GM15510 (cell line): ENCODE measurements at regions not wholly inside any gene's neighbourhood (a gene's known extent, or its start where the extent isn't known, plus 50 kb on each side); places are given as distances from the start of the nearest gene placed in this dataset.

Experiments used
- POLR2A ChIP-seq: IDR thresholded peaks from 3 replicates; pipeline ENCODE4 v1.6.1; 2011; ENCODE audit warnings: borderline replicate concordance; ENCODE audit not compliant: insufficient read length; ENCODE audit errors: extremely low read depth

GRCh38 chr2:207265332-207265731 is 99.6 kb upstream of the KLF7 start:
- TF ChIP-seq POLR2A, result no peak

GRCh38 chr2:207265869-207266268 is 100.1 kb upstream of the KLF7 start:
- TF ChIP-seq POLR2A, result no peak

DNA sequence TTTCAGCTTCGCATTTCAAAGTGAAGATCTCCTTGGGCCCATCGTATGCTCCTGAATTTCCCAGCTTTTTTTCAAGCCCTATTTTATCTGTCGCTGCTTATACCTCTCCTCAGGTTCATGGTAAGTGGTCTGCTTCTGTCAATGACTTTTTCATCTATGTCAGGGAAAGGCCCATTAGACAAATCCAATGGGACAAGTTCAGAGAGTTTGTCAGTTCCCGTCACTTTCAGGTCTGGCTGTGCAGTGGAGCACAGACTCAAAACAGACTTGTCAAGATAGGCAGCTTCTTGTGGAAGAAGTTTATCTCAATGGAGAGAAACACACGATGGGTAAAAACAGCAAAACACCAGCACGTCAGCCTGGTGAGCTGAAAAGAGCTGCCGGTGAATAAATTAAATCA is 100.9 kb upstream of the KLF7 start:
- no peak for TF ChIP-seq POLR2A

DNA sequence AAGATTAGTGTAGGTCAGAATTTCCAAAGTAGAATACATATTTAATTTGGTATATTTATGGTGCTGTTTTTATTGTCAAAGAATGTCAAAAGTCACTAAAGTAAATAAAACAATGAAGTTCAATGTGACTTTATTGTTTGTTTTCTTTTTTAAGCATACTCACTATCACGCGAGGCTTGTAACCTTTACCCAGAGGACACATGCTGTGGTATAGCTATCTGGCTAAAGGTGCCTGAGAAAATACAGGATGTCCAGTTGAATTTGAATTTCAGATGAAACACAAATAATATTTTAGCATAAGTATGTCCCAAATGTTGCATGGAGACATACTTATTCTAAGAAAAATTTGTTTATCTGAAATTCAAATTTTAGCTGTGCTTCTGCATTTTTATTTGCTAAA is 103.3 kb upstream of the KLF7 start:
- no peak for TF ChIP-seq POLR2A

- no peak for TF ChIP-seq POLR2A
Measured at GRCh38 chr2:207274530-207275189, 108.9 kb upstream of the KLF7 start.

GRCh38 chr2:207275779-207276178 is 110.0 kb upstream of the KLF7 start:
- TF ChIP-seq POLR2A, result no peak

DNA sequence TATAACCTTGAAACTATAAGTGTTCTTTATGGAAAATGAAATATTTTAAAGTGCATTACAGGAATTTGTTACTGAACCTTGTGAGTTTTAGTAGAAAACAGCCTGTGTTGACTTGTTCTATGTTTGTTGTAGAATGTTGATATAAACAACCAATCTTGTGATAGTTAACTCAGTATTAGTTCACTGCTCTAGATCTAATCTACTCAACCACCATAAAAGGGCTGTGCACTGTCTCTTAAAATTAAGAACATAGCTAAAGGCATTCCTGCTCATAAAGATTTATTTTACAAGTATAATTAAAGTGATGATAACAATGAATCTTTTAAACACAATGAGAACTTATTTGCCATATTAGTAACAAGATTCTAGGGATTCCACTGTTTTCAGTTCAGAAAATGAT is 110.5 kb upstream of the KLF7 start:
- no peak for TF ChIP-seq POLR2A

GRCh38 chr2:207276858-207277257 is 111.1 kb upstream of the KLF7 start:
- no peak for TF ChIP-seq POLR2A

- no peak for TF ChIP-seq POLR2A
Measured at GRCh38 chr2:207279520-207279919, 113.8 kb upstream of the KLF7 start.

DNA sequence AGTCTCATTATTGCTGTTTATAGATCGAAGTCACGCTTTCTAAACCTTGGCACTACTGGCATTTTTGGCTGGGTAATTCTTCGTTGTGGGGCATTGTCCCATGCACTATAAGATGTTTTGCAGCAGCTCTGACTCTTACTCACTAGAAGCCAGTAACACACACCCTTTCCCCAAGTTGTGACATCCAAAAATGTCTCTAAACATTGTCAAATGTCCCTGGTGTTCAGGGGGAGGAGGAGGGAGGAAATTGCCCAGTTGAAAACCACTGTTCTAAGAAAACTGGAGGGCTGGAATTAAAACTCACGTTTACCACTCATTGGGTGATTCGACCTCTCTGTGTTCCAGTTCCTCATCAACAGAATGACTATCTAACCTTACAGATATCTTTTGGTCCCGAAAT is 115.7 kb upstream of the KLF7 start:
- TF ChIP-seq POLR2A, result no peak

DNA sequence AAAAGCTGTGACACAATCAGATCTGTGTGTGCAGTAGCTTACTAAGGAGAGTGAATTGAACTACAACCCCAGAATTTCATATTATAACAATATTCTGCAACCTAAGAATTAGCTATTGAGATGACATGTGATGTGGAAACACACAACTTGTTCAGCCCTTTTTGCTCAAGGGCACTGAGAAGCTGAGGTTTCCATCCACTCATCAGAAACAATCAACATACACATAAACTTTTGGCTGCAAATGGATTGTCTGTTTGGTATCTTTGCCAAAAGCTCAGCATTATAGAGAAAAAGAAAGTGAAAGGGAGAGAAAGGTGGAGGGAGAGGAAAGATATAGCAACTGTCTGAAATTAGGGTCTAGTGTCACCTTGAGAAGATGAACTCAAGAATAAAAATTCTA is 117.2 kb upstream of the KLF7 start:
- no peak for TF ChIP-seq POLR2A

DNA sequence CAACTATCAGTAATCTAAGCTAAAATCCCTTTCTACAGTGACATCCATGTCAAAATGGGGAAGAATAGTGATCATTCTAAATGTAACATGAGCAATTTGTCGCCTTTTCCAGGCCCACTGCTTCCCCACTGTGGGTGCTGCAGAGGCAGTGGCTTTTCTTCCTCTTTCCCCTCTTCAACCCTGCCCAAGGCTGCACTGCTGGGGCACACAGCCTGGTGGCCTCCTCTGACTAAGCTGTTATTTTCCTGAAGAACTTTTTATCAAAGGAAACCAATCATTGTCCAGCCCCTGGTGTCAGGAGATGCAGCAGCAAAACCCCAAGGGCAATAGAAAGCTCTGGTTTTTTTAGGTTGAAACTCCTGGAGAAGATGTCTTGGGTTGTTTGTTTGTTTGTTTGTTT is 117.6 kb upstream of the KLF7 start:
- no peak for TF ChIP-seq POLR2A

DNA sequence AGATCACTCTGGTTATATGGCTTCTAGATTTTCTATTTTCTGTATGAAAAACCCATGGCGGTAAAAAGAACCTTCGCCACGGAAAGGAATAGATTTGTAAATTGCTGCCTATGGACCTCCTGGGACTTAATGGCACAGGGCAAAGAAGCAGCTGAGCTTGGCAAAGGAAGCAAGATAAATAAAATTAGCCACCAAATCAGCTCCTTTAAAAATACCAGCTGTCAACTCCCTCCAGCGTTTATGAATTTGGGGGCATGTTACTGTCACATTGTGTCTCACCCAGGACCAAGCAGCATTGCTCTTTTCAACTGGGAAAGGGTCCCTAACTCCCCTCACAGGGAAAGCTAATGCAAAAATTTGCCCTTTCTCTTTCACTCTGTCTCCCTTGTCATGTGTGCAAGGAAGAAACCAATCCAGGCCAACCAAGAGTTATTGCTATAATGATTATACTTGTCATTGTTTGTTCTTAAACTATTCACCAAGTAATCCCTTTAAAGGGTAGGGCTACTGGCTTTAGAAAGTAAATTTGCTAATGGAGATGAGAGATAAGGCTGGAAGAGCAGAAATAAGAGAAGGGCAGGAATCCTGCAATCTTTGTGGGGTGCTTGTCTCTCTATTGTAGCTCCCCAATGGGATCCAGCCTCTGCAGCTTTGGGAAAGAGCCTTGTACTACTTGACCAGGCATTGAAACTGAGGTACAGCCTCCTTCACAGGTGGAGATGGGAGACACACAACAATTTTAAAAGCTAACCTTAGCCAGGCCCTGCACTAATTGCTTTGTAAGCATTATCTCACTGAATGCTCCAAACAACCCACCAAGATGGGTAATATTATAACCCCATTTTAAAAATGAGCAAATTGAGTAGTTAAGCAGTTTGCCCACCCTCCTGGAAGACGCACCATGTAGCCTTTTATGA is 119.1 kb upstream of the KLF7 start:
- no peak for TF ChIP-seq POLR2A

- TF ChIP-seq POLR2A, result no peak
Measured at GRCh38 chr2:207285473-207285815, 119.7 kb upstream of the KLF7 start.

DNA sequence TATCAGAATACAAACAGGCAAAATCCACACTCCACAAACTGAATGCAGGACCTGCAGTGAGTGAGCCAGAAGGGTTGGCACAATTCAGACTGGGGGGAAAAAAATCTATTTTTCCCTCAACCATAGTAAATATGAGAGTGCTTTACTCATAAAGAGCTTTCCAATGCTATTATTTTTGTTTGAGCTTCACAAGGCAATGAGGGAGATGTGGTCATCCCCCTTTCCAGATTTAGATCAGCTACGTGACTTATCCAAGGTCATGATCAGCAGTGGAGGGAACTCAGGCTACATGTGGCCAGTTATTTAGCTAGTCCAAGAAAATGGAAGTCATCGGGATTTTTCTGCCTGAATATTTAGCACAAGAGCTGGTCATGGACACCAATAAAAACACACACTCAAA is 120.4 kb upstream of the KLF7 start:
- TF ChIP-seq POLR2A, result no peak

- TF ChIP-seq POLR2A, result no peak
Measured at GRCh38 chr2:207288628-207289027, 122.9 kb upstream of the KLF7 start.
